MM.1S (cell line): ENCODE measurements at regions not wholly inside any gene's neighbourhood (a gene's known extent, or its start where the extent isn't known, plus 50 kb on each side); places are given as distances from the start of the nearest gene placed in this dataset.

Source experiments
- DNase-seq: peaks from one replicate; pipeline ENCODE4 v3.0.0-alpha.2; 2015
- H2AFZ ChIP-seq: fragments of 300-600 bp; sonication (generic); 2 replicates; pipeline ENCODE4 v1.6.0; 2016; ENCODE audit warnings: antibody characterized with exemption, low read length
- H3F3A ChIP-seq: fragments of 300-600 bp; sonication (generic); 2 replicates; pipeline ENCODE4 v1.6.1; 2016; ENCODE audit warnings: mild to moderate bottlenecking, antibody characterized with exemption, low read length, moderate library complexity, mixed read lengths; ENCODE audit not compliant: insufficient read depth
- H3K27ac ChIP-seq: fragments of 300-600 bp; sonication (generic); 2 replicates; pipeline ENCODE4 v1.5.1; 2016; ENCODE audit warnings: mild to moderate bottlenecking, low read length
- H3K27me3 ChIP-seq: fragments of 300-600 bp; sonication (generic); replicated peaks from 2 replicates; pipeline ENCODE4 v1.6.0; 2016; ENCODE audit warnings: low read length; ENCODE audit not compliant: insufficient read depth
- H3K36me3 ChIP-seq: fragments of 300-600 bp; sonication (generic); replicated peaks from 2 replicates; pipeline ENCODE4 v1.6.1; 2016; ENCODE audit warnings: mild to moderate bottlenecking, low read length, mixed read lengths; ENCODE audit not compliant: insufficient read depth
- H3K4me1 ChIP-seq: fragments of 300-600 bp; sonication (generic); 2 replicates; pipeline ENCODE4 v1.6.1; 2016; ENCODE audit warnings: low read length, mixed read lengths
- H3K4me2 ChIP-seq: fragments of 300-600 bp; sonication (generic); 2 replicates; pipeline ENCODE4 v1.6.0; 2016; ENCODE audit warnings: low read depth, low read length
- H3K4me3 ChIP-seq: fragments of 300-600 bp; sonication (generic); 2 replicates; pipeline ENCODE4 v1.5.1; 2016; ENCODE audit warnings: low read length, mixed read lengths
- H3K79me2 ChIP-seq: fragments of 300-600 bp; sonication (generic); 2 replicates; pipeline ENCODE4 v1.6.1; 2016; ENCODE audit warnings: mixed run types, low read length, mixed read lengths
- H3K9ac ChIP-seq: fragments of 300-600 bp; sonication (generic); 2 replicates; pipeline ENCODE4 v1.6.1; 2016; ENCODE audit warnings: low read length, mixed read lengths
- H3K9me2 ChIP-seq: fragments of 300-600 bp; sonication (generic); replicated peaks from 2 replicates; pipeline ENCODE4 v1.6.1; 2016; ENCODE audit warnings: mild to moderate bottlenecking, low read length, mixed read lengths; ENCODE audit not compliant: insufficient read depth
- H3K9me3 ChIP-seq: fragments of 300-600 bp; sonication (generic); replicated peaks from 2 replicates; pipeline ENCODE4 v1.6.1; 2016; ENCODE audit warnings: mild to moderate bottlenecking, low read length, mixed read lengths; ENCODE audit not compliant: insufficient read depth
- H4K20me1 ChIP-seq: fragments of 300-600 bp; sonication (generic); 2 replicates; pipeline ENCODE4 v1.6.1; 2016; ENCODE audit warnings: mild to moderate bottlenecking, low read length, moderate library complexity, mixed read lengths; ENCODE audit not compliant: insufficient read depth
- CTCF ChIP-seq: fragments of 300-600 bp; sonication (generic); IDR thresholded peaks from 2 replicates; pipeline ENCODE4 v1.5.1; 2016; ENCODE audit warnings: antibody characterized with exemption, low read length, mixed read lengths
- EZH2 ChIP-seq: fragments of 300-600 bp; sonication (generic); optimal IDR thresholded peaks from 2 replicates; pipeline ENCODE3; 2017; ENCODE audit warnings: low read depth, mild to moderate bottlenecking, antibody characterized with exemption, low read length, mixed read lengths
- EZH2phosphoT487 ChIP-seq: fragments of 300-600 bp; sonication (generic); IDR thresholded peaks from 2 replicates; pipeline ENCODE4 v1.6.1; 2018; ENCODE audit warnings: antibody characterized with exemption, low read length

DNA sequence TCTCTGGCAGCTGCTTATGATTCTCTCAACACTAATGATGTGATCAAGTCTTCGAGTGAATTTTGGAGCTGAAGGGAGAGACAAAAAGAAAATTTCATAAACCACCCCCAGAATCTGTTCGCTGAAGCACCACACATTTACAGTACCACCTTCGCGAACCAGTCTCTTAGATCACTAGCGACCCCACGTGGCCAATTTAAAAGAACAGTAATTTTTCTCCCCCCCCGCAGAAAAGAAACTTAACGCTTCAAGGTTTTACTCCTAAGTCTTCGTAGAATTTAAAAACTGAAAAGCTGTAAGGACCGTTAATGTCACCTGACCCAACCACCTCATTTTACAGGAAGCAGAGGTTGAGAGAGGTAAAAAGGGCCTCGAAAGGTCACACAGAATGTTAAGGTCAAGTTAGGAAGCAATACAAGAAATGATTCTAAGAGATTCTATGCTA lies 187.5 kb downstream of the QDPR start:
- Histone ChIP-seq H3K27me3 (no peaks in the 10 kb centered on the region), H3K27ac (no peak overlapping the region), H4K20me1 (no peaks in the 10 kb centered on the region), H3K79me2 (no peaks in the 10 kb centered on the region), H3K4me3 (no peak overlapping the region), H3K36me3 (no peaks in the 10 kb centered on the region), H2AFZ (peak overlapping the region; percentile 26; the same call in 1 of the 2 replicates), H3K4me1 (no peaks in the 10 kb centered on the region), H3K9me2 (no peaks in the 10 kb centered on the region), H3K9ac (no peak overlapping the region), H3K4me2 (peak overlapping the region; percentile 40; the same call in 1 of the 2 replicates), H3F3A (no peaks in the 10 kb centered on the region), H3K9me3 (no peaks in the 10 kb centered on the region)
- DNase-seq = peak; percentile 63
- TF ChIP-seq EZH2phosphoT487 (no peak), CTCF (peak; percentile 71), EZH2 (no peak)

- no peak for DNase-seq
- H2AFZ ChIP-seq = no peak overlapping the region
- H3K27me3 ChIP-seq = no peaks in the 10 kb centered on the region
- H3K36me3 ChIP-seq = no peaks in the 10 kb centered on the region
- H4K20me1 ChIP-seq = no peaks in the 10 kb centered on the region
- H3K9me2 ChIP-seq = no peaks in the 10 kb centered on the region
- no peak overlapping the region for H3K27ac ChIP-seq
- TF ChIP-seq CTCF (no peak), EZH2 (no peak), EZH2phosphoT487 (no peak)
- no peaks in the 10 kb centered on the region for H3K9me3 ChIP-seq
- no peaks in the 10 kb centered on the region for H3K4me1 ChIP-seq
- H3K9ac ChIP-seq = no peak overlapping the region
- no peaks in the 10 kb centered on the region for H3K79me2 ChIP-seq
- no peak overlapping the region for H3K4me3 ChIP-seq
- H3K4me2 ChIP-seq = peak overlapping the region; percentile 40; the same call in 1 of the 2 replicates
- no peaks in the 10 kb centered on the region for H3F3A ChIP-seq
Measured at GRCh38 chr4:17323554-17324385, 188.1 kb downstream of the QDPR start.

DNA sequence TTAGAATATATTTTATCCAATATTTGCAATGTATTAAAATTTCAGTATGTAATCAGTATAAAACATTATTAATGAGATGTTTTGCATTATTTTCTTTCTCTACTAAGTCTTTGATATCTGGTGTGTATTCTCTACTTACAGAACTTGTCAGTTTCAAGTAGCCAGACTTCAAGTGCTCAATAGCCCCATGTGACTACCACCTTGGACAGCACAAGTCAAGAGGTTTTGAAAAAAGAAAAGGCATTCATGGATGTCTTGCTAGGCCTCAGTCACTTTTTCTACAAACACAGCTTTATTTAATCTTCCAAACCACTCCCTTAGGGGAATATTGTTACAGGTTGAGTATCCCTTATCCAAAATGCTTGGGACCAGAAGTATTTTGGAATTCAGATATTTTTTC lies 189.4 kb downstream of the QDPR start:
- no peak for DNase-seq
- Histone ChIP-seq H3K27ac (no peak overlapping the region), H3K4me3 (no peak overlapping the region), H3K9ac (no peak overlapping the region), H3F3A (no peaks in the 10 kb centered on the region), H3K9me3 (no peaks in the 10 kb centered on the region), H3K27me3 (no peaks in the 10 kb centered on the region), H3K4me2 (no peak overlapping the region), H4K20me1 (no peaks in the 10 kb centered on the region), H3K36me3 (no peaks in the 10 kb centered on the region), H3K79me2 (no peaks in the 10 kb centered on the region), H2AFZ (no peak overlapping the region), H3K9me2 (no peaks in the 10 kb centered on the region), H3K4me1 (no peaks in the 10 kb centered on the region)
- TF ChIP-seq EZH2 (no peak), CTCF (no peak), EZH2phosphoT487 (no peak)
